ENCODE measurements at regions not wholly inside any gene's neighbourhood (a gene's known extent, or its start where the extent isn't known, plus 50 kb on each side); places are given as distances from the start of the nearest gene placed in this dataset.

DNA sequence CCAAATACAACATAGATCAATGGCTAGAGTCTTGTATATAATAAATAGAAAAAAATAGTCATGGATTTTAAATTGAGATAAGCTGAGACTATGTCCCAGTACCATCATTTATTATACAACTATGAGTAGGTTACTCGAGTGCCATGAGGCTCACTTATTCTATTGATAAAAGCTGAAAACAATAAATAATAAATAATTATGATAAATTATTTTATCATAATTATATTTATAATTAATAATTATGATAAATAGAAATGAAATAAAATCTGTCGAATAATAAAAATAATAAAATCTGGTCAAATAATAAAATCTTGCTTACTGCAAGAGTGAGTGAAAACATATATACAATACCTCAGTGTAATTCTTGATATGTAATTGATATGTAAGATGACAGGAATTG lies 801.4 kb downstream of the FAM181B start:
- Histone ChIP-seq H3K4me1 (ENCODE audit: low read depth) (no peaks in the 10 kb centered on the region), H3K4me3 (no peak overlapping the region), H3K27ac (no peak overlapping the region), H3K9me3 (ENCODE audit: low read depth) (no peaks in the 10 kb centered on the region), H3K36me3 (no peaks in the 10 kb centered on the region), H3K27me3 (peaks cover 21% of the 10 kb centered on the region)
- TF ChIP-seq, protein P1, sequence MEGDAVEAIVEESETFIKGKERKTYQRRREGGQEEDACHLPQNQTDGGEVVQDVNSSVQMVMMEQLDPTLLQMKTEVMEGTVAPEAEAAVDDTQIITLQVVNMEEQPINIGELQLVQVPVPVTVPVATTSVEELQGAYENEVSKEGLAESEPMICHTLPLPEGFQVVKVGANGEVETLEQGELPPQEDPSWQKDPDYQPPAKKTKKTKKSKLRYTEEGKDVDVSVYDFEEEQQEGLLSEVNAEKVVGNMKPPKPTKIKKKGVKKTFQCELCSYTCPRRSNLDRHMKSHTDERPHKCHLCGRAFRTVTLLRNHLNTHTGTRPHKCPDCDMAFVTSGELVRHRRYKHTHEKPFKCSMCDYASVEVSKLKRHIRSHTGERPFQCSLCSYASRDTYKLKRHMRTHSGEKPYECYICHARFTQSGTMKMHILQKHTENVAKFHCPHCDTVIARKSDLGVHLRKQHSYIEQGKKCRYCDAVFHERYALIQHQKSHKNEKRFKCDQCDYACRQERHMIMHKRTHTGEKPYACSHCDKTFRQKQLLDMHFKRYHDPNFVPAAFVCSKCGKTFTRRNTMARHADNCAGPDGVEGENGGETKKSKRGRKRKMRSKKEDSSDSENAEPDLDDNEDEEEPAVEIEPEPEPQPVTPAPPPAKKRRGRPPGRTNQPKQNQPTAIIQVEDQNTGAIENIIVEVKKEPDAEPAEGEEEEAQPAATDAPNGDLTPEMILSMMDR (IDR thresholded peaks at IDR 0.05; ENCODE audit: low read depth, low read length) = no peak
- DNase-seq (ENCODE audit: low read depth in 1 of 2, low spot score in 1 of 2) = no peak

DNA sequence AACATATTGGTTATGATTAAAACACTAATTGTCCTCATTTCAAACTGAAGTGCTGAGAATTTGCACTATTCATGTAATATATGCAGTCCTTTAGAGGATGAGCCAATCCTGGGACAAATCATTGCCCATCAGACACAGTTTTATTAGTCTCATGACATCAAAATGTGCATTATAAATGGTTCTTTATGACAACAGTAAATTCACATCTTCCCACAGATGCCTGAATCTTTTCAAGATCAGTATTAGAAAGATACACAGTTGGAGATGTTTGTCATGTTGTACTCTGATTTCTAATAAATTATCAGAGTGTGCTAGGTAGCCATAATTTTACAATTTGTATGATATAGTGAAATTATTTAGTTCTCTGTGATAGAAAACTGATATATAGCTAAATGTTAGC lies 813.5 kb downstream of the FAM181B start:
- Histone ChIP-seq H3K4me1 (ENCODE audit: low read depth) (no peaks in the 10 kb centered on the region), H3K36me3 (no peaks in the 10 kb centered on the region), H3K4me3 (no peak overlapping the region), H3K9me3 (ENCODE audit: low read depth) (no peaks in the 10 kb centered on the region), H3K27me3 (no peaks in the 10 kb centered on the region), H3K27ac (no peak overlapping the region)
- TF ChIP-seq, protein P1 (IDR thresholded peaks at IDR 0.05; ENCODE audit: low read depth, low read length) = no peak
- DNase-seq (ENCODE audit: low read depth in 1 of 2, low spot score in 1 of 2) = no peak

DNA sequence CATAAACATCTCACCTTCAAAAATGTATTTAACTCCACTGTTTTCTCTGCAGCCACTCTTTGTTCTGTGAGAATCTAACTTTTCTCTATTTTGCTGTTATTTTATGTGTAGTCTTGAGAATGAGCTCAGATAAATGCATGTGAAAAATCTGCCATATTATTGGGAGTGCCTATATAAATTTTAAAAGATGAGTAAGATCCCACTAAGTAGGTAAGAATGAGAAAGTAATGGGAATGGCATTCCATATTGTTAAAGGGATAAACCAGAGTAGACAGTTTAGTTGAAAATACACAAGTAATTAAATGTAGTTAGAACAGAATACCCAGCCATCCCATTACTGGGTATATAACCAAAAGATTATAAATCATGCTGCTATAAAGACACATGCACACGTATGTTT lies 817.2 kb downstream of the FAM181B start:
- Histone ChIP-seq H3K9me3 (ENCODE audit: low read depth) (no peaks in the 10 kb centered on the region), H3K4me1 (ENCODE audit: low read depth) (no peaks in the 10 kb centered on the region), H3K4me3 (no peak overlapping the region), H3K36me3 (no peaks in the 10 kb centered on the region), H3K27me3 (no peaks in the 10 kb centered on the region), H3K27ac (no peak overlapping the region)
- DNase-seq (ENCODE audit: low read depth in 1 of 2, low spot score in 1 of 2) = no peak
- TF ChIP-seq, protein P1 (IDR thresholded peaks at IDR 0.05; ENCODE audit: low read depth, low read length) = no peak

DNA sequence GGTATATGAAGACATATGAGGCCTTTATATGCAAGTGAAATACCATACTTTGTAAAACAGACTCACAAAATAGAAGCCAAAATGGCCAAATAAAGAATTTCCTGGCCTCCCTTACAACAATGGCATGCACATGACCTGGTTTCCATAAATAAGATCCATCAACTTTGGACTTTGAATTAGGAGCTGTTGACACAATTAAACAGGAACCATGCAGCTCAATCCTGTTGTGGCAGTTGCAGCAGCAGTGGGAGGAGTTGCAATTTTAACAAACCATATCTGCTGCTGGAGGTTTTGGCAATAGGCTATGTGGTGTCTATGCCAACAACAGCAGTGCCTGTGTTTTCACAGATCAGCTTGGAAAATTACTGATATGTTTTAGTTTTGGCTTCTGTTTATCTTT lies 818.6 kb downstream of the FAM181B start:
- no peak overlapping the region for H3K27ac ChIP-seq
- H3K27me3 ChIP-seq = no peaks in the 10 kb centered on the region
- DNase-seq (ENCODE audit: low read depth in 1 of 2, low spot score in 1 of 2) = no peak
- no peaks in the 10 kb centered on the region for H3K9me3 ChIP-seq (ENCODE audit: low read depth)
- no peaks in the 10 kb centered on the region for H3K36me3 ChIP-seq
- TF ChIP-seq, protein P1 (IDR thresholded peaks at IDR 0.05; ENCODE audit: low read depth, low read length) = no peak
- no peak overlapping the region for H3K4me3 ChIP-seq
- no peaks in the 10 kb centered on the region for H3K4me1 ChIP-seq (ENCODE audit: low read depth)

DNA sequence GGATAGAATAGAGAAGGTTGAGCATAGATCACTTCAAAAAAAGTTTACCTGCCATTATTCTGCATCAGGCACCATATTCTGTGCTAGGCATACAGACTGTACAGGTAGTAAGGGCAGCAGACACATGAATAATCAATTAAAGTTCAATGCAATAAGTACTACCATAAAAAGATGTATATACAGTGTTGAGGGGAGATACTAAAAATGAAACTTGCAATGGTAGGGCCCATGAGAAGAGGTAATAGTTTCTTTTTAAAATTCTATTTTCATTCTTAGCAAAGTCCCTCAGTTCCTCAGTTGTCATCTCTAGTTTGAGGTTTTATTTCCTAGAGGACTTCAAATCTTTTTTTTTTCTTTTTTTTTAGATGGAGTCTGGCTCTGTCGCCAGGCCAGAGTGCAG lies 819.9 kb downstream of the FAM181B start:
- H3K36me3 ChIP-seq = no peaks in the 10 kb centered on the region
- no peak overlapping the region for H3K27ac ChIP-seq
- H3K4me1 ChIP-seq (ENCODE audit: low read depth) = no peaks in the 10 kb centered on the region
- no peak for DNase-seq (ENCODE audit: low read depth in 1 of 2, low spot score in 1 of 2)
- TF ChIP-seq, protein P1 (IDR thresholded peaks at IDR 0.05; ENCODE audit: low read depth, low read length) = no peak
- H3K4me3 ChIP-seq = no peak overlapping the region
- H3K27me3 ChIP-seq = no peaks in the 10 kb centered on the region
- H3K9me3 ChIP-seq (ENCODE audit: low read depth) = no peaks in the 10 kb centered on the region

DNA sequence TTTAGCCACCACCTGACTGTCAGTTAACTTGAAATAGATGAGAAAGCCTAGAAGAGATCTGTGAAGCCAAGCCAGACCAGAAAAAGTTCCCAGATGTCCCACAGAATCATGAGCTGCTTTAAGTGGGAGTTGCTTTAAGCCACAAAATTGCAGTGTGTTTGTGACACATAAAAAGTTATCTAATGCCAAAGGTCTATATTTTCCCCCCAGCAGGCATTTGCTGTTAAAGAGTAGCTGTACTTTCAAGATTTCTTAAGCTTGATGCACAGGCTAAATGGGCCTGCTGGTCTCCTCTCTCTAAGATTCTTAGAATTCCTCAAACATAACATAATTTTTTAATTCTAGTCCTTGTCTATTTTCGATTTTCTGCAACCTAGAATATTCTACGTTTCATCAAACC lies 825.7 kb downstream of the FAM181B start:
- Histone ChIP-seq H3K27ac (no peak overlapping the region), H3K27me3 (no peaks in the 10 kb centered on the region), H3K4me3 (no peak overlapping the region), H3K4me1 (ENCODE audit: low read depth) (no peaks in the 10 kb centered on the region), H3K36me3 (no peaks in the 10 kb centered on the region), H3K9me3 (ENCODE audit: low read depth) (no peaks in the 10 kb centered on the region)
- DNase-seq (ENCODE audit: low read depth in 1 of 2, low spot score in 1 of 2) = no peak
- TF ChIP-seq, protein P1 (IDR thresholded peaks at IDR 0.05; ENCODE audit: low read depth, low read length) = no peak
